Breast epithelium (tissue), 4 donors: ENCODE measurements at regions not wholly inside any gene's neighbourhood (a gene's known extent, or its start where the extent isn't known, plus 50 kb on each side); places are given as distances from the start of the nearest gene placed in this dataset.

ENCODE experiments used
- DNase-seq, 2 donors: peaks; one replicate each; pipeline ENCODE4 v3.0.0-alpha.2; 2019; ENCODE audit warnings: low spot score in 2 of 2
- H3K27ac ChIP-seq, 2 donors: fragments of 200-600 bp; sonication (generic) in 1 of 2; one replicate each; pipeline ENCODE4 v1.5.1; 2016 to 2019; ENCODE audit warnings: mild to moderate bottlenecking in 1 of 2
- H3K27me3 ChIP-seq, 2 donors: fragments of 200-600 bp; sonication (generic) in 1 of 2; one replicate each; pipeline versions ENCODE4 v1.5.1 to v1.6.0; 2017 to 2019; ENCODE audit warnings: control low read depth in 1 of 2, mild to moderate bottlenecking in 1 of 2
- H3K36me3 ChIP-seq: fragments of 200-600 bp; one replicate; pipeline ENCODE4 v1.5.1; 2019
- H3K4me1 ChIP-seq, 2 donors: fragments of 200-600 bp; sonication (generic); one replicate each; pipeline ENCODE4 v1.5.1; 2016 to 2019; ENCODE audit warnings: control low read depth in 1 of 2
- H3K4me3 ChIP-seq, 3 donors: fragments of 200-600 bp; sonication (generic); 1 replicate in 2 of 3; 2 replicates in 1 of 3; pipeline ENCODE4 v1.5.1; 2016 to 2019; ENCODE audit warnings: mild to moderate bottlenecking in 3 of 3, moderate library complexity in 2 of 3
- H3K9me3 ChIP-seq, 2 donors: fragments of 200-600 bp; sonication (generic) in 1 of 2; one replicate each; pipeline ENCODE4 v1.5.1; 2016 to 2019; ENCODE audit warnings: control low read depth in 1 of 2
- POLR2A ChIP-seq: fragments of 450-650 bp; IDR thresholded peaks from one replicate; pipeline ENCODE4 v1.6.1; 2016; ENCODE audit warnings: antibody characterized with exemption, mild to moderate bottlenecking, moderate library complexity
- POLR2AphosphoS5 ChIP-seq, 3 donors: sonication (generic); formaldehyde crosslinking; IDR thresholded peaks; one replicate each; pipeline ENCODE4 v1.6.1; 2017; ENCODE audit warnings: antibody characterized with exemption in 3 of 3
- intact Hi-C: fragments of 100-400 bp; cut with DNase I; formaldehyde crosslinking; loops from one replicate; pipeline ENCODE4 v1.15.1; 2023; ENCODE audit warnings: low total_unique reads
- TF ChIP-seq, protein P1 (sequence below), 3 donors: fragments of 450-650 bp; IDR thresholded peaks; one replicate each; pipeline ENCODE4 v1.5.1; 2016 to 2017; ENCODE audit warnings: antibody characterized with exemption in 3 of 3, mild to moderate bottlenecking in 3 of 3, moderate library complexity in 3 of 3

DNA sequence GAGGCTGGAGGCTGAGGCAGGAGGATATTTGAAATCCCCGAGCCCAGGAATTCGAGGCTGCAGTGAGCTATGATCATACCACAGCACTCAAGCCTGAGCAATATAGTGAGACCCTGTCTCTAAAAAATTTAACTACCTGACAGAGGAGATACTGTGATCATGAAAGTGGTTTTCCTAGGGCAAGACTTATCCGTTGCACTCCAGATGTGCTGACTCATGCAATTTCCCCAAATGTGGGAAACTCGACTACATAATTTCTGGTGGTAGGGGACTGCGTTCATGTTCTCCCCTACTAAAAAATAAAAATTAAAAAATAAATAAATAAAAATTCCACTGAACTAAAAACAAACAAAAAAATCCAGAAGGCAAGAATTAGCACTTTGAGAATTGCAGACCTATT, 271.7 kb downstream of the SHQ1 start:
- no peaks in the 10 kb centered on the region for H3K27me3 ChIP-seq
- intact Hi-C loops, result no loop called here
- no peaks in the 10 kb centered on the region for H3K9me3 ChIP-seq
- H3K4me1 ChIP-seq, result no peaks in the 10 kb centered on the region
- no peak overlapping the region for H3K4me3 ChIP-seq
- no peak overlapping the region for H3K27ac ChIP-seq
- DNase-seq, result no peak
- TF ChIP-seq, protein P1, sequence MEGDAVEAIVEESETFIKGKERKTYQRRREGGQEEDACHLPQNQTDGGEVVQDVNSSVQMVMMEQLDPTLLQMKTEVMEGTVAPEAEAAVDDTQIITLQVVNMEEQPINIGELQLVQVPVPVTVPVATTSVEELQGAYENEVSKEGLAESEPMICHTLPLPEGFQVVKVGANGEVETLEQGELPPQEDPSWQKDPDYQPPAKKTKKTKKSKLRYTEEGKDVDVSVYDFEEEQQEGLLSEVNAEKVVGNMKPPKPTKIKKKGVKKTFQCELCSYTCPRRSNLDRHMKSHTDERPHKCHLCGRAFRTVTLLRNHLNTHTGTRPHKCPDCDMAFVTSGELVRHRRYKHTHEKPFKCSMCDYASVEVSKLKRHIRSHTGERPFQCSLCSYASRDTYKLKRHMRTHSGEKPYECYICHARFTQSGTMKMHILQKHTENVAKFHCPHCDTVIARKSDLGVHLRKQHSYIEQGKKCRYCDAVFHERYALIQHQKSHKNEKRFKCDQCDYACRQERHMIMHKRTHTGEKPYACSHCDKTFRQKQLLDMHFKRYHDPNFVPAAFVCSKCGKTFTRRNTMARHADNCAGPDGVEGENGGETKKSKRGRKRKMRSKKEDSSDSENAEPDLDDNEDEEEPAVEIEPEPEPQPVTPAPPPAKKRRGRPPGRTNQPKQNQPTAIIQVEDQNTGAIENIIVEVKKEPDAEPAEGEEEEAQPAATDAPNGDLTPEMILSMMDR (IDR thresholded peaks at IDR 0.05), result no peak
- no peak for TF ChIP-seq POLR2AphosphoS5 (IDR thresholded peaks at IDR 0.05)
- TF ChIP-seq POLR2A, result no peak
- H3K36me3 ChIP-seq, result no peaks in the 10 kb centered on the region

- TF ChIP-seq, protein P1 (IDR thresholded peaks at IDR 0.05), result no peak
- no peak for TF ChIP-seq POLR2AphosphoS5 (IDR thresholded peaks at IDR 0.05)
- no peak for TF ChIP-seq POLR2A
- Histone ChIP-seq H3K27me3 (no peaks in the 10 kb centered on the region), H3K4me3 (no peak overlapping the region), H3K4me1 (no peaks in the 10 kb centered on the region), H3K27ac (no peak overlapping the region), H3K36me3 (no peaks in the 10 kb centered on the region), H3K9me3 (no peaks in the 10 kb centered on the region)
- intact Hi-C loops, result no loop called here
- no peak for DNase-seq
Measured at GRCh38 chr3:72574144-72574543, 274.1 kb downstream of the SHQ1 start.

DNA sequence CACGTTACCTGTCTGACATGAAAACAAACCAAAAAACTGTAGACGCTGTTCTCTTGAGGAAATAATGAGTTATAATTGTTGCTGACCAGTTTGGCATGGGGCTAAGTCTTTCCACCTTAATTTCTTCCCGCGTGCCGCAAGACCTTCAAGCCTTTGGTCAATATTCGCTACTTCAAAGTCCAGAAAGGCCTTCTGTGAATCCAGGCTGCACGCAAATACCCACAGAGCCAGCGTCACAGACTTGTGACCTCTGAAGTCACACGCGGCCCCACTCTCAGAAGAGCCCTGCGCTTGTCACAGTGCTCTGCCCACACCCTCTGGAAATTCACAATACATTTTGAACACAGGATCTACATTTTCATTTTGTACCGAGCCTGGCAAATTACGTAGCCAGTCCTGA, 275.2 kb downstream of the SHQ1 start:
- Histone ChIP-seq H3K36me3 (no peaks in the 10 kb centered on the region), H3K27me3 (no peaks in the 10 kb centered on the region), H3K27ac (no peak overlapping the region), H3K4me3 (no peak overlapping the region), H3K9me3 (no peaks in the 10 kb centered on the region), H3K4me1 (no peaks in the 10 kb centered on the region)
- TF ChIP-seq POLR2AphosphoS5 (IDR thresholded peaks at IDR 0.05), result no peak
- TF ChIP-seq POLR2A, result no peak
- TF ChIP-seq, protein P1 (IDR thresholded peaks at IDR 0.05), result no peak
- DNase-seq, result no peak
- intact Hi-C loops, result no loop called here

- no peak for DNase-seq
- intact Hi-C loops, result no loop called here
- Histone ChIP-seq H3K9me3 (no peaks in the 10 kb centered on the region), H3K4me1 (no peaks in the 10 kb centered on the region), H3K4me3 (no peak overlapping the region), H3K36me3 (no peaks in the 10 kb centered on the region), H3K27me3 (no peaks in the 10 kb centered on the region), H3K27ac (no peak overlapping the region)
- TF ChIP-seq POLR2A (no peak), POLR2AphosphoS5 (IDR thresholded peaks at IDR 0.05) (no peak)
- TF ChIP-seq, protein P1 (IDR thresholded peaks at IDR 0.05), result no peak
Measured at GRCh38 chr3:72572489-72573007, 275.7 kb downstream of the SHQ1 start.

GRCh38 chr3:72571638-72572114, 276.6 kb downstream of the SHQ1 start:
- no peak for DNase-seq
- intact Hi-C loops, result no loop called here
- Histone ChIP-seq H3K9me3 (no peaks in the 10 kb centered on the region), H3K36me3 (no peaks in the 10 kb centered on the region), H3K27ac (no peak overlapping the region), H3K4me1 (no peaks in the 10 kb centered on the region), H3K4me3 (no peak overlapping the region), H3K27me3 (no peaks in the 10 kb centered on the region)
- no peak for TF ChIP-seq POLR2AphosphoS5 (IDR thresholded peaks at IDR 0.05)
- TF ChIP-seq POLR2A, result no peak
- TF ChIP-seq, protein P1 (IDR thresholded peaks at IDR 0.05), result no peak
